ENCODE measurements at regions not wholly inside any gene's neighbourhood (a gene's known extent, or its start where the extent isn't known, plus 50 kb on each side); places are given as distances from the start of the nearest gene placed in this dataset.

- no peaks in the 10 kb centered on the region for H3K27me3 ChIP-seq
- no peaks in the 10 kb centered on the region for H3K9me3 ChIP-seq
- DNase-seq, result no peak
- H3K4me1 ChIP-seq, result no peaks in the 10 kb centered on the region
- H3K27ac ChIP-seq, result no peak overlapping the region
- H3K36me3 ChIP-seq, result no peaks in the 10 kb centered on the region
- no peak overlapping the region for H3K4me3 ChIP-seq
- no peak for TF ChIP-seq CTCF (IDR thresholded peaks at IDR 0.05)
- intact Hi-C loops (cut with DNase I; ENCODE audit: low total_unique reads), result no loop called here
Measured at GRCh38 chr16:54766355-54766754, 164.3 kb upstream of the IRX5 start.

- no peaks in the 10 kb centered on the region for H3K36me3 ChIP-seq
- H3K9me3 ChIP-seq, result no peaks in the 10 kb centered on the region
- no peak for DNase-seq
- no peaks in the 10 kb centered on the region for H3K4me1 ChIP-seq
- H3K27me3 ChIP-seq, result no peaks in the 10 kb centered on the region
- intact Hi-C loops (cut with DNase I; ENCODE audit: low total_unique reads), result no loop called here
- TF ChIP-seq CTCF (IDR thresholded peaks at IDR 0.05), result no peak
- H3K27ac ChIP-seq, result no peak overlapping the region
- no peak overlapping the region for H3K4me3 ChIP-seq
Measured at GRCh38 chr16:54750249-54750648, 180.4 kb upstream of the IRX5 start.

- no peaks in the 10 kb centered on the region for H3K4me1 ChIP-seq
- DNase-seq, result no peak
- no peak overlapping the region for H3K27ac ChIP-seq
- H3K36me3 ChIP-seq, result no peaks in the 10 kb centered on the region
- no peaks in the 10 kb centered on the region for H3K27me3 ChIP-seq
- H3K4me3 ChIP-seq, result no peak overlapping the region
- TF ChIP-seq CTCF (IDR thresholded peaks at IDR 0.05), result no peak
- intact Hi-C loops (cut with DNase I; ENCODE audit: low total_unique reads), result no loop called here
- no peaks in the 10 kb centered on the region for H3K9me3 ChIP-seq
Measured at GRCh38 chr16:54748611-54749190, 182.0 kb upstream of the IRX5 start.

GRCh38 chr16:54746596-54746995 is 184.1 kb upstream of the IRX5 start:
- no peak for TF ChIP-seq CTCF (IDR thresholded peaks at IDR 0.05)
- Histone ChIP-seq H3K4me1 (no peaks in the 10 kb centered on the region), H3K27me3 (no peaks in the 10 kb centered on the region), H3K4me3 (no peak overlapping the region), H3K9me3 (no peaks in the 10 kb centered on the region), H3K36me3 (no peaks in the 10 kb centered on the region), H3K27ac (no peak overlapping the region)
- intact Hi-C loops (cut with DNase I; ENCODE audit: low total_unique reads), result no loop called here
- no peak for DNase-seq

- H3K27me3 ChIP-seq, result no peaks in the 10 kb centered on the region
- no peak overlapping the region for H3K27ac ChIP-seq
- no peak overlapping the region for H3K4me3 ChIP-seq
- DNase-seq, result no peak
- no peaks in the 10 kb centered on the region for H3K36me3 ChIP-seq
- no peak for TF ChIP-seq CTCF (IDR thresholded peaks at IDR 0.05)
- intact Hi-C loops (cut with DNase I; ENCODE audit: low total_unique reads), result no loop called here
- no peaks in the 10 kb centered on the region for H3K9me3 ChIP-seq
- no peaks in the 10 kb centered on the region for H3K4me1 ChIP-seq
Measured at GRCh38 chr16:54744998-54745397, 185.7 kb upstream of the IRX5 start.

GRCh38 chr16:54742436-54742835 is 188.2 kb upstream of the IRX5 start:
- H3K4me1 ChIP-seq, result no peaks in the 10 kb centered on the region
- no peaks in the 10 kb centered on the region for H3K9me3 ChIP-seq
- no peak for TF ChIP-seq CTCF (IDR thresholded peaks at IDR 0.05)
- no peak for DNase-seq
- H3K27me3 ChIP-seq, result no peaks in the 10 kb centered on the region
- H3K36me3 ChIP-seq, result no peaks in the 10 kb centered on the region
- intact Hi-C loops (cut with DNase I; ENCODE audit: low total_unique reads), result no loop called here
- H3K4me3 ChIP-seq, result no peak overlapping the region
- no peak overlapping the region for H3K27ac ChIP-seq
